Liver (tissue), 3 donors: ENCODE measurements at regions not wholly inside any gene's neighbourhood (a gene's known extent, or its start where the extent isn't known, plus 50 kb on each side); places are given as distances from the start of the nearest gene placed in this dataset.

Experiments used
- RAD21 ChIP-seq, 2 donors: IDR thresholded peaks; 2 replicates each; pipeline ENCODE4 v1.6.1; 2016; ENCODE audit warnings: antibody characterized with exemption in 2 of 2, mild to moderate bottlenecking in 2 of 2
- YY1 ChIP-seq: IDR thresholded peaks from 2 replicates; pipeline ENCODE4 v1.6.1; 2016; ENCODE audit warnings: antibody characterized with exemption, mild to moderate bottlenecking
- TF ChIP-seq, protein P1 (sequence below): fragments of 150-350 bp; IDR thresholded peaks from 2 replicates; pipeline ENCODE4 v1.5.1; 2017; ENCODE audit warnings: improper control_type of control experiment, low read depth, low read length; ENCODE audit not compliant: missing input control
- TF ChIP-seq, protein P2 (sequence below): IDR thresholded peaks from 2 replicates; pipeline ENCODE4 v1.6.1; 2016; ENCODE audit warnings: antibody characterized with exemption
- TF ChIP-seq, protein P3 (sequence below): IDR thresholded peaks from 2 replicates; pipeline ENCODE4 v1.6.1; 2016; ENCODE audit warnings: antibody characterized with exemption, mild to moderate bottlenecking
- donor health status: healthy.
- donor health status: healthy.

DNA sequence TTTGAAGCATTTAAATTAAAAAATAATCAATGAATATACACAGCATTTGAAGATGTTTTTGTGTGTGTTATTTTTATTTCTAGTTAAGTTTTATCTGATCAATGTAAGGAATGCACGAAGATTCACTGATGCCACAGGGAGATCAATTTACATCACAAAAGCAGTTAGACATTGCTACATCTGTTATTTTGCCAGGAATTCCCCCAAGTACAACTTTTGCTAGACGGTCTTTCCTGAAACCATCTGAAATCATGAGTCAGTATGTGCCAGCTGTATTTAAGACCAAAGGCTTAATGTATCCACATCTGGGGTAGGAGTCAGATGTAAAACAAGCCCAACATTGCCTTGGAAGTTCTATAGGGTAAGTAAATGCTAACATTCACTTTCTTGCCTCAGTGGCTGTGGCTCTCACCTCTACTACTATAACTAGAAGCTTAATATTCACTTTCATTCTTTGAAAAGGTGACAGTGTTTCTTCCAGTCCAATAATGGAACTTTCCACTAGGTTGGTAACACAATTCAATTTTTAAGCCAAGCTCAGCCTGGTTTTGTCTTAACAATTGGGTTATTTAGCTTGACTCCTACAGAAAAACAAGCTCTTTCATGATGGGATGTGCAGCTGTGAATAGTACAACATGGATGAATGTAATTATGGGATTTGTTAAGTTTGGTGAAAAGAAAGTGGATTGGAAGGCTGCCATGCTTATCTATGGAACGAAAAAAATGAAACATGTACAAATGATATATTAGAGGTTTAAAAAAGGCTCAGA, 385.4 kb upstream of the TMEM132C start:
- TF ChIP-seq, protein P1, sequence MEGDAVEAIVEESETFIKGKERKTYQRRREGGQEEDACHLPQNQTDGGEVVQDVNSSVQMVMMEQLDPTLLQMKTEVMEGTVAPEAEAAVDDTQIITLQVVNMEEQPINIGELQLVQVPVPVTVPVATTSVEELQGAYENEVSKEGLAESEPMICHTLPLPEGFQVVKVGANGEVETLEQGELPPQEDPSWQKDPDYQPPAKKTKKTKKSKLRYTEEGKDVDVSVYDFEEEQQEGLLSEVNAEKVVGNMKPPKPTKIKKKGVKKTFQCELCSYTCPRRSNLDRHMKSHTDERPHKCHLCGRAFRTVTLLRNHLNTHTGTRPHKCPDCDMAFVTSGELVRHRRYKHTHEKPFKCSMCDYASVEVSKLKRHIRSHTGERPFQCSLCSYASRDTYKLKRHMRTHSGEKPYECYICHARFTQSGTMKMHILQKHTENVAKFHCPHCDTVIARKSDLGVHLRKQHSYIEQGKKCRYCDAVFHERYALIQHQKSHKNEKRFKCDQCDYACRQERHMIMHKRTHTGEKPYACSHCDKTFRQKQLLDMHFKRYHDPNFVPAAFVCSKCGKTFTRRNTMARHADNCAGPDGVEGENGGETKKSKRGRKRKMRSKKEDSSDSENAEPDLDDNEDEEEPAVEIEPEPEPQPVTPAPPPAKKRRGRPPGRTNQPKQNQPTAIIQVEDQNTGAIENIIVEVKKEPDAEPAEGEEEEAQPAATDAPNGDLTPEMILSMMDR = no peak
- TF ChIP-seq, protein P2, sequence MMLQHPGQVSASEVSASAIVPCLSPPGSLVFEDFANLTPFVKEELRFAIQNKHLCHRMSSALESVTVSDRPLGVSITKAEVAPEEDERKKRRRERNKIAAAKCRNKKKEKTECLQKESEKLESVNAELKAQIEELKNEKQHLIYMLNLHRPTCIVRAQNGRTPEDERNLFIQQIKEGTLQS = no peak
- TF ChIP-seq, protein P3, sequence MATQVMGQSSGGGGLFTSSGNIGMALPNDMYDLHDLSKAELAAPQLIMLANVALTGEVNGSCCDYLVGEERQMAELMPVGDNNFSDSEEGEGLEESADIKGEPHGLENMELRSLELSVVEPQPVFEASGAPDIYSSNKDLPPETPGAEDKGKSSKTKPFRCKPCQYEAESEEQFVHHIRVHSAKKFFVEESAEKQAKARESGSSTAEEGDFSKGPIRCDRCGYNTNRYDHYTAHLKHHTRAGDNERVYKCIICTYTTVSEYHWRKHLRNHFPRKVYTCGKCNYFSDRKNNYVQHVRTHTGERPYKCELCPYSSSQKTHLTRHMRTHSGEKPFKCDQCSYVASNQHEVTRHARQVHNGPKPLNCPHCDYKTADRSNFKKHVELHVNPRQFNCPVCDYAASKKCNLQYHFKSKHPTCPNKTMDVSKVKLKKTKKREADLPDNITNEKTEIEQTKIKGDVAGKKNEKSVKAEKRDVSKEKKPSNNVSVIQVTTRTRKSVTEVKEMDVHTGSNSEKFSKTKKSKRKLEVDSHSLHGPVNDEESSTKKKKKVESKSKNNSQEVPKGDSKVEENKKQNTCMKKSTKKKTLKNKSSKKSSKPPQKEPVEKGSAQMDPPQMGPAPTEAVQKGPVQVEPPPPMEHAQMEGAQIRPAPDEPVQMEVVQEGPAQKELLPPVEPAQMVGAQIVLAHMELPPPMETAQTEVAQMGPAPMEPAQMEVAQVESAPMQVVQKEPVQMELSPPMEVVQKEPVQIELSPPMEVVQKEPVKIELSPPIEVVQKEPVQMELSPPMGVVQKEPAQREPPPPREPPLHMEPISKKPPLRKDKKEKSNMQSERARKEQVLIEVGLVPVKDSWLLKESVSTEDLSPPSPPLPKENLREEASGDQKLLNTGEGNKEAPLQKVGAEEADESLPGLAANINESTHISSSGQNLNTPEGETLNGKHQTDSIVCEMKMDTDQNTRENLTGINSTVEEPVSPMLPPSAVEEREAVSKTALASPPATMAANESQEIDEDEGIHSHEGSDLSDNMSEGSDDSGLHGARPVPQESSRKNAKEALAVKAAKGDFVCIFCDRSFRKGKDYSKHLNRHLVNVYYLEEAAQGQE = no peak
- TF ChIP-seq RAD21 (IDR thresholded peaks at IDR 0.05) = no peak
- TF ChIP-seq YY1 = no peak
